Cardiac fibroblast (primary cell): ENCODE measurements at regions not wholly inside any gene's neighbourhood (a gene's known extent, or its start where the extent isn't known, plus 50 kb on each side); places are given as distances from the start of the nearest gene placed in this dataset.

ENCODE experiments used
- DNase-seq, 2 donors: peaks; one replicate each; pipeline versions ENCODE4 v3.0.0 to v3.0.0-alpha.2; 2010; ENCODE audit warnings: low read depth in 2 of 2
- H3K4me3 ChIP-seq, 2 donors: replicated peaks in 1 of 2; 1 replicate in 1 of 2; 2 replicates in 1 of 2; pipeline ENCODE4 v1.5.1; 2011; ENCODE audit warnings: low read depth in 2 of 2, low read length in 2 of 2, mild to moderate bottlenecking in 2 of 2, moderate library complexity in 1 of 2
- CTCF ChIP-seq: IDR thresholded peaks from one replicate; pipeline ENCODE4 v1.5.1; 2011; ENCODE audit warnings: low read depth, mild to moderate bottlenecking, low read length, inconsistent platforms

- no peak for TF ChIP-seq CTCF
- H3K4me3 ChIP-seq, result no peak overlapping the region
- no peak for DNase-seq
These were observed 345.8 kb upstream of the CBLB start for GRCh38 chr3:106214641-106215040.

- no peak overlapping the region for H3K4me3 ChIP-seq
- no peak for DNase-seq
- TF ChIP-seq CTCF, result no peak
These were observed 346.2 kb upstream of the CBLB start for GRCh38 chr3:106215047-106215446.

- no peak for TF ChIP-seq CTCF
- no peak for DNase-seq
- no peak overlapping the region for H3K4me3 ChIP-seq
These were observed 348.9 kb upstream of the CBLB start for GRCh38 chr3:106217745-106218144.

GRCh38 chr3:106227068-106227467, 358.3 kb upstream of the CBLB start:
- no peak overlapping the region for H3K4me3 ChIP-seq

GRCh38 chr3:106228271-106228670, 359.5 kb upstream of the CBLB start:
- H3K4me3 ChIP-seq, result no peak overlapping the region
- no peak for DNase-seq
- TF ChIP-seq CTCF, result no peak

More at GRCh38 chr3:106227068-106227467, 358.3 kb upstream of the CBLB start:
- DNase-seq, result no peak
- TF ChIP-seq CTCF, result no peak

- DNase-seq, result no peak
- TF ChIP-seq CTCF, result no peak
- H3K4me3 ChIP-seq, result no peak overlapping the region
These were observed 360.9 kb upstream of the CBLB start for GRCh38 chr3:106229495-106230278.

- H3K4me3 ChIP-seq, result no peak overlapping the region
- no peak for TF ChIP-seq CTCF
- DNase-seq, result no peak
These were observed 362.3 kb upstream of the CBLB start for GRCh38 chr3:106231086-106231485.
